OCI-LY3 (cell line): ENCODE measurements at regions not wholly inside any gene's neighbourhood (a gene's known extent, or its start where the extent isn't known, plus 50 kb on each side); places are given as distances from the start of the nearest gene placed in this dataset.

Experiments
- H2AFZ ChIP-seq: fragments of 200-600, 300-600 bp; shearing (Covaris generic); 2 replicates; pipeline ENCODE4 v1.6.0; 2014; ENCODE audit warnings: antibody characterized with exemption, low read depth, low read length
- H3K27ac ChIP-seq: fragments of 200-600, 300-600 bp; sonication (generic); 2 replicates; pipeline ENCODE4 v1.5.1; 2014; ENCODE audit warnings: mild to moderate bottlenecking, low read length, moderate library complexity, mixed read lengths
- H3K27me3 ChIP-seq: fragments of 200-600, 300-600 bp; sonication (generic); 2 replicates; pipeline ENCODE4 v1.6.1; 2014; ENCODE audit warnings: low read depth, low read length, mixed read lengths
- H3K36me3 ChIP-seq: fragments of 200-600, 300-600 bp; sonication (generic); replicated peaks from 2 replicates; pipeline ENCODE3; 2014; ENCODE audit warnings: low read depth, low read length, mixed read lengths
- H3K4me1 ChIP-seq: fragments of 300-600, 200-600 bp; sonication (generic); 2 replicates; pipeline ENCODE4 v1.6.1; 2014; ENCODE audit warnings: low read length, mixed read lengths
- H3K4me2 ChIP-seq: fragments of 200-600, 300-600 bp; sonication (generic); 2 replicates; pipeline ENCODE4 v1.6.1; 2014; ENCODE audit warnings: low read length, mixed read lengths
- H3K4me3 ChIP-seq: fragments of 300-600, 200-600 bp; sonication (generic); 2 replicates; pipeline ENCODE4 v1.5.1; 2014; ENCODE audit warnings: antibody characterized with exemption, mild to moderate bottlenecking, low read length, moderate library complexity
- H3K79me2 ChIP-seq: fragments of 300-600, 200-600 bp; shearing (Covaris generic); 2 replicates; pipeline ENCODE4 v1.6.1; 2014; ENCODE audit warnings: mild to moderate bottlenecking, low read length, mixed read lengths
- H3K9ac ChIP-seq: fragments of 300-600, 200-600 bp; shearing (Covaris generic); 2 replicates; pipeline ENCODE4 v1.6.0; 2014; ENCODE audit warnings: mild to moderate bottlenecking, low read length, moderate library complexity
- H3K9me3 ChIP-seq: fragments of 200-600, 300-600 bp; shearing (Covaris generic); 2 replicates; pipeline ENCODE4 v1.6.1; 2014; ENCODE audit warnings: low read length, mixed read lengths; ENCODE audit not compliant: insufficient read depth
- H4K20me1 ChIP-seq: fragments of 200-600, 300-600 bp; sonication (generic); 2 replicates; pipeline ENCODE4 v1.6.1; 2016; ENCODE audit warnings: low read length, mixed read lengths; ENCODE audit not compliant: insufficient read depth
- CTCF ChIP-seq: fragments of 200-600, 300-600 bp; sonication (generic); IDR thresholded peaks from 2 replicates; pipeline ENCODE4 v1.5.1; 2014; ENCODE audit warnings: antibody characterized with exemption, low read length, low read depth
- EZH2phosphoT487 ChIP-seq: fragments of 200-600 bp; shearing (Covaris generic); IDR thresholded peaks from 2 replicates; pipeline ENCODE4 v1.6.1; 2018; ENCODE audit warnings: antibody characterized with exemption, mixed run types, low read depth

DNA sequence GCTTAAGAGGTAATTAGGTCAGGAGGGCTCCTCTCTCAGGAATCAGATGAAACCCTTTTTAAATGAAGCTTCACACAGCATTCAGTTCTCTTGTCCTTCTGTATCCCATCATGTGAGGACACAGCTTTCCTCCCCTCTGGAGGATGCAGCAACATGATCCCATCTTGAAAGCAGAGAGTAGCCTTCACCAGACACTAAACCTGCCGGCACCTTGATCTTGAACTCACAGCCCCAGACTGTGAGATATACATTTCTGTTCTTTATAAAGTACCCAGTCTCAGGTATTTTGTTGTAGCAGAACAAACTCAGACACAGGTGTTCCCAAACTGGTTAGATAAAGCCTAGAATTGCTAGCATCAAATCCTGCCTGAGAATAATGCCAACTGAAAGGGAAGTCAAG is 83.7 kb upstream of the PRICKLE2 start:
- H3K27me3 ChIP-seq, result no peaks in the 10 kb centered on the region
- no peak overlapping the region for H3K4me3 ChIP-seq
- no peaks in the 10 kb centered on the region for H3K36me3 ChIP-seq
- no peak overlapping the region for H3K9ac ChIP-seq
- H3K9me3 ChIP-seq, result no peaks in the 10 kb centered on the region
- no peaks in the 10 kb centered on the region for H4K20me1 ChIP-seq
- no peak overlapping the region for H3K27ac ChIP-seq
- H3K4me1 ChIP-seq, result peaks cover 7% of the 10 kb centered on the region; the same call in 1 of the 2 replicates
- TF ChIP-seq CTCF (no peak), EZH2phosphoT487 (no peak)
- no peak overlapping the region for H3K4me2 ChIP-seq
- H2AFZ ChIP-seq, result no peak overlapping the region
- H3K79me2 ChIP-seq, result no peaks in the 10 kb centered on the region

DNA sequence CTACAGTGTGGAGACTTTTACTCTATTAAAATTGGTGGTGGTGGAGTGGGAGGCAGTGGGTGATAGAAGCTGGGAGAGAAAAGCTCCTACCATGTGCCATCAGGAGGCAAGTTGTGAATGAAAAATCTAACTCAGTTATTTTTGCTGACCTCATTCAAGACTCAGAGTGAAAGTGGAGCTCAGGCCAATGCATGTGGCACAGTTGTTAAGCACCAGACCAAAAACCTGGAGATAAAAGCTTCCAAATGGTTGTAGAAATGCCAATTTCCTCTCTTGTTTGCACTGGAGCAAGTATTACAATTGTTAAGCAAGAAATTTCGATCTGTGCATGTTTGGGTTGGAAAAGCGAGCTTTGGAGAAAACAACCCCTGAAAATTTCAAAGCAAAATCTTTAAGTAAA is 81.5 kb upstream of the PRICKLE2 start:
- no peak overlapping the region for H3K9ac ChIP-seq
- peak overlapping the region; percentile 39; the same call in 1 of the 2 replicates for H2AFZ ChIP-seq
- TF ChIP-seq CTCF (no peak), EZH2phosphoT487 (no peak)
- H3K79me2 ChIP-seq, result no peaks in the 10 kb centered on the region
- H3K27ac ChIP-seq, result no peak overlapping the region
- H3K4me1 ChIP-seq, result peaks cover 7% of the 10 kb centered on the region; the same call in 1 of the 2 replicates
- no peaks in the 10 kb centered on the region for H3K9me3 ChIP-seq
- peaks cover 5% of the 10 kb centered on the region; the same call in 1 of the 2 replicates for H3K27me3 ChIP-seq
- H3K36me3 ChIP-seq, result no peaks in the 10 kb centered on the region
- H3K4me3 ChIP-seq, result no peak overlapping the region
- no peaks in the 10 kb centered on the region for H4K20me1 ChIP-seq
- no peak overlapping the region for H3K4me2 ChIP-seq

- Histone ChIP-seq H4K20me1 (no peaks in the 10 kb centered on the region), H3K9me3 (no peaks in the 10 kb centered on the region)
Observed at GRCh38 chr3:64305731-64306130, 80.5 kb upstream of the PRICKLE2 start.

GRCh38 chr3:64304828-64305410 is 79.7 kb upstream of the PRICKLE2 start:
- Histone ChIP-seq H3K4me2 (no peak overlapping the region), H3K4me1 (peaks cover 7% of the 10 kb centered on the region; the same call in 1 of the 2 replicates), H3K9me3 (no peaks in the 10 kb centered on the region), H4K20me1 (no peaks in the 10 kb centered on the region), H3K27me3 (peaks cover 18% of the 10 kb centered on the region), H3K4me3 (no peak overlapping the region), H3K27ac (no peak overlapping the region), H3K9ac (no peak overlapping the region), H3K36me3 (no peaks in the 10 kb centered on the region), H3K79me2 (no peaks in the 10 kb centered on the region), H2AFZ (no peak overlapping the region)
- TF ChIP-seq CTCF, result no peak
- TF ChIP-seq EZH2phosphoT487, result no peak

More at GRCh38 chr3:64305731-64306130, 80.5 kb upstream of the PRICKLE2 start:
- H3K79me2 ChIP-seq, result no peaks in the 10 kb centered on the region
- H3K4me2 ChIP-seq, result no peak overlapping the region
- peaks cover 7% of the 10 kb centered on the region; the same call in 1 of the 2 replicates for H3K4me1 ChIP-seq
- no peaks in the 10 kb centered on the region for H3K36me3 ChIP-seq
- no peak overlapping the region for H3K9ac ChIP-seq
- peaks cover 12% of the 10 kb centered on the region for H3K27me3 ChIP-seq
- no peak overlapping the region for H3K27ac ChIP-seq
- H3K4me3 ChIP-seq, result no peak overlapping the region
- H2AFZ ChIP-seq, result no peak overlapping the region
- no peak for TF ChIP-seq EZH2phosphoT487
- TF ChIP-seq CTCF, result no peak
